Neural crest cell (in vitro differentiated cells): ENCODE measurements at regions not wholly inside any gene's neighbourhood (a gene's known extent, or its start where the extent isn't known, plus 50 kb on each side); places are given as distances from the start of the nearest gene placed in this dataset.

Experiments
- DNase-seq: peaks from one replicate; pipeline ENCODE4 v3.0.0; 2021; ENCODE audit warnings: low read depth, mixed read lengths, low spot score
- H3K27ac Mint-ChIP-seq: one replicate; pipeline ENCODE4 v1.8.0; 2021; ENCODE audit warnings: mild to moderate bottlenecking, mixed read lengths; ENCODE audit not compliant: unreplicated experiment
- H3K27me3 Mint-ChIP-seq: 2 replicates; pipeline ENCODE4 v1.8.0; 2021; ENCODE audit warnings: low read depth, mild to moderate bottlenecking, mixed read lengths
- H3K36me3 Mint-ChIP-seq: 2 replicates; pipeline ENCODE4 v1.8.0; 2021; ENCODE audit warnings: low read depth, mild to moderate bottlenecking, mixed read lengths
- H3K4me1 Mint-ChIP-seq: 2 replicates; pipeline ENCODE4 v1.8.0; 2021; ENCODE audit warnings: mixed read lengths
- H3K4me3 Mint-ChIP-seq: one replicate; pipeline ENCODE4 v1.8.0; 2021; ENCODE audit warnings: mild to moderate bottlenecking, mixed read lengths
- H3K9me3 Mint-ChIP-seq: 2 replicates; pipeline ENCODE4 v1.8.0; 2021; ENCODE audit warnings: mixed read lengths
- TF ChIP-seq, protein P1 (sequence below): fragments of 200-600 bp; sonication (generic); conservative IDR thresholded peaks from 2 replicates; pipeline ENCODE4 v1.5.0; 2021; ENCODE audit warnings: antibody characterized with exemption, mild to moderate bottlenecking

DNA sequence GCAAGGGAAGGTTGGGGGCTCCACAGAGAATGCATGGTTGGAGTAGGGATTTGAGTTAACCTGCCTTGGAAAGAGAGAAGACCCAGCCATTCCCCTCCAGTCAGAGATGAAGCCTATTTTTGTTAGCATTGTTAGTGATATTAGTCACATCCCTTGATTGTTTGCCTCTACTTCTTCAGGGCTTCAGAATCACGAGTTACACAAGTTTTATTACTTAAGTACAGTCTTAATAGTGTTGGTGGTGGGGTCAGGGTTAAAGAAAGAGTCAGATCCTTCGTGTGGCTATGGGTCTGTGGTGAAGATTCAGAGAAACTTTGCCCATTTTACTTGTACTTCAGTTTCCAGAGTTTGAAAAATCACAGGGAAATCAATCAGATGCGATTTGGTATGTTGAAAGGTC lies 363.1 kb downstream of the LRIG3 start:
- H3K27me3 Mint-ChIP-seq, result no peaks in the 10 kb centered on the region
- DNase-seq, result no peak
- no peaks in the 10 kb centered on the region for H3K36me3 Mint-ChIP-seq
- H3K9me3 Mint-ChIP-seq, result peaks cover 12% of the 10 kb centered on the region
- H3K4me1 Mint-ChIP-seq, result no peaks in the 10 kb centered on the region
- H3K27ac Mint-ChIP-seq, result no peak overlapping the region
- TF ChIP-seq, protein P1, sequence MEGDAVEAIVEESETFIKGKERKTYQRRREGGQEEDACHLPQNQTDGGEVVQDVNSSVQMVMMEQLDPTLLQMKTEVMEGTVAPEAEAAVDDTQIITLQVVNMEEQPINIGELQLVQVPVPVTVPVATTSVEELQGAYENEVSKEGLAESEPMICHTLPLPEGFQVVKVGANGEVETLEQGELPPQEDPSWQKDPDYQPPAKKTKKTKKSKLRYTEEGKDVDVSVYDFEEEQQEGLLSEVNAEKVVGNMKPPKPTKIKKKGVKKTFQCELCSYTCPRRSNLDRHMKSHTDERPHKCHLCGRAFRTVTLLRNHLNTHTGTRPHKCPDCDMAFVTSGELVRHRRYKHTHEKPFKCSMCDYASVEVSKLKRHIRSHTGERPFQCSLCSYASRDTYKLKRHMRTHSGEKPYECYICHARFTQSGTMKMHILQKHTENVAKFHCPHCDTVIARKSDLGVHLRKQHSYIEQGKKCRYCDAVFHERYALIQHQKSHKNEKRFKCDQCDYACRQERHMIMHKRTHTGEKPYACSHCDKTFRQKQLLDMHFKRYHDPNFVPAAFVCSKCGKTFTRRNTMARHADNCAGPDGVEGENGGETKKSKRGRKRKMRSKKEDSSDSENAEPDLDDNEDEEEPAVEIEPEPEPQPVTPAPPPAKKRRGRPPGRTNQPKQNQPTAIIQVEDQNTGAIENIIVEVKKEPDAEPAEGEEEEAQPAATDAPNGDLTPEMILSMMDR, result no peak
- H3K4me3 Mint-ChIP-seq, result no peak overlapping the region

GRCh38 chr12:58557661-58558060 lies 362.6 kb downstream of the LRIG3 start:
- DNase-seq, result no peak
- TF ChIP-seq, protein P1, result no peak
- peaks cover 12% of the 10 kb centered on the region for H3K9me3 Mint-ChIP-seq
- H3K4me3 Mint-ChIP-seq, result no peak overlapping the region
- no peaks in the 10 kb centered on the region for H3K4me1 Mint-ChIP-seq
- H3K36me3 Mint-ChIP-seq, result no peaks in the 10 kb centered on the region
- H3K27ac Mint-ChIP-seq, result no peak overlapping the region
- no peaks in the 10 kb centered on the region for H3K27me3 Mint-ChIP-seq

- H3K27ac Mint-ChIP-seq, result no peak overlapping the region
- TF ChIP-seq, protein P1, result no peak
- H3K36me3 Mint-ChIP-seq, result no peaks in the 10 kb centered on the region
- peaks cover 2% of the 10 kb centered on the region for H3K9me3 Mint-ChIP-seq
- no peak for DNase-seq
- H3K4me3 Mint-ChIP-seq, result no peak overlapping the region
- H3K27me3 Mint-ChIP-seq, result no peaks in the 10 kb centered on the region
- H3K4me1 Mint-ChIP-seq, result no peaks in the 10 kb centered on the region
Measured at GRCh38 chr12:58563621-58564020, 356.7 kb downstream of the LRIG3 start.

DNA sequence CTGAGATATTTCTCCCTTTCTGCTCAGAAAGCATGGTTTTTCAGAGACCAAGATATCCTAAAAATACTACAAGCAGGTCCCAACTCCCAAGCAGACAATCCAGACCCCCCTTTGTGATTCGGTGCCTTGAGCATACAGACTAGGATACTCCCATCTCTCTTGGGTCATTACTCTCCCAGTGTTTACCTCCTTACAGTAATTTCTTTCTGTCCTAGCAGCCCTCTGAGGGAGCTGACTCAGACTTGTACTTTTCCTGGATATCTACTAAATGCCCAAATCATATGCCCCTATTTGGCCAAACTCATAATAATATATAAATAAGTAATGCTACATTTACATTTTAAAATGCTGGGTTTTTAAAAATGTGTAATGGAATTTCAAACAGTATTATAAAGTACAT lies 355.6 kb downstream of the LRIG3 start:
- Mint-ChIP-seq H3K4me1 (no peaks in the 10 kb centered on the region), H3K27ac (no peak overlapping the region), H3K27me3 (no peaks in the 10 kb centered on the region), H3K9me3 (no peaks in the 10 kb centered on the region), H3K4me3 (no peak overlapping the region), H3K36me3 (no peaks in the 10 kb centered on the region)
- DNase-seq, result no peak
- TF ChIP-seq, protein P1, result no peak

DNA sequence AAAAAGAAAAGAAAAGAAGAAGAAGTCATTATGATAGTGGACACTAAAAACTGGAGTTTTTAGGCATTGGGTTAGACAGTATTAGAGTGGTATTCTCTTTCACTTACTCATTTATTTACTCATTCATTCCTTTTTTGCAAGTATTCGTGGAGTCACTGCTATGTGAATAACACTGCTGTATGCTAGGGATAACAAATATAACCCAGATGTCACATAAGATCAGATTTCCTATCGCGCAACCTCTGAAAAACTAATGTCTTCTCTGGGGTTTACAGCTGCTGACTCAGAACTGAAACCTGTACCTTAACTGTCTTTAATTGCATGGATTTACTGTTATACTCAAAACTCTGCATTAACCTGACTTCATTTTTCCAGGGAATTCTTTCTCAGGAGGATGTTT lies 353.7 kb downstream of the LRIG3 start:
- Mint-ChIP-seq H3K27ac (no peak overlapping the region), H3K36me3 (no peaks in the 10 kb centered on the region), H3K27me3 (no peaks in the 10 kb centered on the region), H3K4me3 (no peak overlapping the region), H3K4me1 (no peaks in the 10 kb centered on the region), H3K9me3 (no peaks in the 10 kb centered on the region)
- TF ChIP-seq, protein P1, result no peak
- DNase-seq, result no peak

DNA sequence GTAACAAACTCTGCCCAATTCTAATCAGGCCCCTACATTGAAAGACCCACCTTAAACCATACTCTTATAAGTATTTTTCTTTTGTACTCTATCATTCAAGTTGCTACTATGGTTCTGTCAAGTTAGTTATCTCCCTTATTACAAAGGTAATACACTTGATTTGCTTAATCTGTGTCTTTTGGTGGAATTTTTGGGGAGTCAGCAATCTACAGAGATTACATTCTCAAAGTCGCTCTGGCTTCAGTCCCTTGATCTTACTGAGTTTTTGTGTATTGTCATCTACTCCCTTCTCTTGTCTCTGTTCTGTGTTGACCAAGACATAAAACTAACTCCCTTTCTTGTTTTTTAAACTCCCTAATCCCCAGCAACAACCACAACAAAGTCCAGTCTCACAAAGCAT lies 353.1 kb downstream of the LRIG3 start:
- no peaks in the 10 kb centered on the region for H3K4me1 Mint-ChIP-seq
- H3K4me3 Mint-ChIP-seq, result no peak overlapping the region
- no peak overlapping the region for H3K27ac Mint-ChIP-seq
- H3K36me3 Mint-ChIP-seq, result no peaks in the 10 kb centered on the region
- H3K27me3 Mint-ChIP-seq, result no peaks in the 10 kb centered on the region
- DNase-seq, result no peak
- H3K9me3 Mint-ChIP-seq, result no peaks in the 10 kb centered on the region
- TF ChIP-seq, protein P1, result no peak
